ENCODE measurements at regions not wholly inside any gene's neighbourhood (a gene's known extent, or its start where the extent isn't known, plus 50 kb on each side); places are given as distances from the start of the nearest gene placed in this dataset.
"Not testable (repeated sequence)": the region's sequence is repeated elsewhere in the genome, so short reads cannot be mapped to it uniquely, and the experiment has no call there.

DNA sequence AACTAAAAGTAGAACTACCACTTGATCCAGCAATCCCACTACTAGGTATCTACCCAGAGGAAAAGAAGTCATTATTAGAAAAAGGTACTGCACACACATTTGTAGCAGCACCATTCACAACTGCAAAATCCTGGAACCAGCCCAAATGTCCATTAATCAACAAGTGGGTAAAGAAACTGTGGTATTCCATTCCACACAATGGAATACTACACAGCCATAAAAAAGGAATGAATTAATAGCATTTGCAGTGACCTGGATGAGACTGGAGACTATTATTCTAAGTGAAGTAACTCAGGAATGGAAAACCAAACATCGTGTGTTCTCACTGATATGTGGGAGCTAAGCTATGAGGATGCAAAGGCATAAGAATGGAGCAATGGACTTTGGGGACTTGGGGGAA lies 783.8 kb downstream of the KCNJ2 start:
- not testable (repeated sequence) for TF ChIP-seq NANOG (IDR thresholded peaks at IDR 0.05; ENCODE audit: insufficient read depth, low read depth, low read length, poor library complexity, severe bottlenecking); EZH2 (IDR thresholded peaks at IDR 0.05; ENCODE audit: low read depth, low read length, severe bottlenecking); POLR2A (IDR thresholded peaks at IDR 0.05; ENCODE audit: control extremely low read depth in 1 of 2, low read depth in 2 of 2, low read length in 2 of 2); POLR2AphosphoS5 (IDR thresholded peaks at IDR 0.05; ENCODE audit: low read depth, low read length); ZNF274 (IDR thresholded peaks at IDR 0.05; ENCODE audit: borderline replicate concordance, extremely low read depth, low read length); SP1 (IDR thresholded peaks at IDR 0.05; ENCODE audit: low read depth, low read length); TEAD4 (IDR thresholded peaks at IDR 0.05; ENCODE audit: low read depth, low read length); RXRA (IDR thresholded peaks at IDR 0.05; ENCODE audit: insufficient read depth, low read depth, low read length); POU5F1 (IDR thresholded peaks at IDR 0.05; ENCODE audit: low read depth, low read length)
- TF ChIP-seq, protein P1, sequence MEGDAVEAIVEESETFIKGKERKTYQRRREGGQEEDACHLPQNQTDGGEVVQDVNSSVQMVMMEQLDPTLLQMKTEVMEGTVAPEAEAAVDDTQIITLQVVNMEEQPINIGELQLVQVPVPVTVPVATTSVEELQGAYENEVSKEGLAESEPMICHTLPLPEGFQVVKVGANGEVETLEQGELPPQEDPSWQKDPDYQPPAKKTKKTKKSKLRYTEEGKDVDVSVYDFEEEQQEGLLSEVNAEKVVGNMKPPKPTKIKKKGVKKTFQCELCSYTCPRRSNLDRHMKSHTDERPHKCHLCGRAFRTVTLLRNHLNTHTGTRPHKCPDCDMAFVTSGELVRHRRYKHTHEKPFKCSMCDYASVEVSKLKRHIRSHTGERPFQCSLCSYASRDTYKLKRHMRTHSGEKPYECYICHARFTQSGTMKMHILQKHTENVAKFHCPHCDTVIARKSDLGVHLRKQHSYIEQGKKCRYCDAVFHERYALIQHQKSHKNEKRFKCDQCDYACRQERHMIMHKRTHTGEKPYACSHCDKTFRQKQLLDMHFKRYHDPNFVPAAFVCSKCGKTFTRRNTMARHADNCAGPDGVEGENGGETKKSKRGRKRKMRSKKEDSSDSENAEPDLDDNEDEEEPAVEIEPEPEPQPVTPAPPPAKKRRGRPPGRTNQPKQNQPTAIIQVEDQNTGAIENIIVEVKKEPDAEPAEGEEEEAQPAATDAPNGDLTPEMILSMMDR (IDR thresholded peaks at IDR 0.05; ENCODE audit: control extremely low read depth in 1 of 3, insufficient read depth in 1 of 3, low read depth in 1 of 3, low read length in 3 of 3), result not testable (repeated sequence)
